A549 (cell line): ENCODE measurements at regions not wholly inside any gene's neighbourhood (a gene's known extent, or its start where the extent isn't known, plus 50 kb on each side); places are given as distances from the start of the nearest gene placed in this dataset.
A peak's percentile ranks its signal among the peaks of the same experiment; 100 is the strongest.

ENCODE experiments used
- ATAC-seq, 2 experiments: fragments of 200-7000 bp in 1 of 2; fragments of >200 bp in 1 of 2; cut with Nextera tagmentation in 1 of 2; cut with Tn5 transposase in 1 of 2; 3 replicates each; pipeline versions ENCODE4 v1.8.0 to v1.9.1; 2018 to 2020; ENCODE audit warnings: mild to moderate bottlenecking in 1 of 2, moderate library complexity in 1 of 2
- CTCF ChIA-PET: fragments of 300-600 bp; sonication (Branson Sonifier 250); formaldehyde crosslinking; extraction: SDS; loops from one replicate; lab custom pipeline; 2021; ENCODE audit warnings: antibody characterized with exemption, inconsistent platforms; lab: Yijun Ruan, JAX
- POLR2A ChIA-PET: fragments of 350-600 bp; formaldehyde crosslinking; extraction: SDS; loops from one replicate; lab custom pipeline; 2021; ENCODE audit warnings: antibody characterized with exemption, inconsistent platforms; lab: Yijun Ruan, JAX
- DNase-seq, 2 experiments: peaks; one replicate each; pipeline versions ENCODE4 v3.0.0 to v3.0.0-alpha.2; 2011 to 2016; ENCODE audit warnings: low read depth in 1 of 2, low spot score in 1 of 2
- FAIRE-seq: peaks from 2 replicates; lab custom pipeline; 2011; peaks lifted over from hg19 to GRCh38; lab: Jason Lieb, UNC
- H3K27ac ChIP-seq, 2 experiments: fragments of >200 bp; sonication (Bioruptor Twin); formaldehyde crosslinking; 3 replicates each; pipeline ENCODE4 v1.5.1; 2016 to 2017
- H3K4me1 ChIP-seq: fragments of >200 bp; sonication (Bioruptor Twin); formaldehyde crosslinking; 3 replicates; pipeline ENCODE4 v1.6.1; 2016
- H3K4me2 ChIP-seq: fragments of >200 bp; sonication (Bioruptor Twin); formaldehyde crosslinking; 3 replicates; pipeline ENCODE4 v1.6.1; 2016
- H3K4me3 ChIP-seq: fragments of >200 bp; sonication (Bioruptor Twin); formaldehyde crosslinking; 3 replicates; pipeline ENCODE4 v1.5.1; 2016
- H3K9me3 ChIP-seq: fragments of >200 bp; sonication (Bioruptor Twin); formaldehyde crosslinking; 3 replicates; pipeline ENCODE4 v1.6.1; 2016
- BHLHE40 ChIP-seq: IDR thresholded peaks from 2 replicates; pipeline ENCODE4 v1.6.1; 2012; ENCODE audit warnings: low read depth, low read length, inconsistent platforms
- CBX8 ChIP-seq: fragments of 200-600 bp; sonication (generic); IDR thresholded peaks from 2 replicates; pipeline ENCODE4 v1.6.1; 2016
- CHD4 ChIP-seq: fragments of 200-600 bp; sonication (generic); IDR thresholded peaks from 2 replicates; pipeline ENCODE4 v1.6.1; 2016; ENCODE audit warnings: antibody characterized with exemption, mild to moderate bottlenecking, borderline replicate concordance
- CTCF ChIP-seq: fragments of >200 bp; sonication (Bioruptor Twin); formaldehyde crosslinking; IDR thresholded peaks from 3 replicates; pipeline ENCODE4 v1.5.1; 2016
- EHF ChIP-seq: fragments of 250-450 bp; sonication (Bioruptor Pico); IDR thresholded peaks from 2 replicates; pipeline ENCODE4 v1.5.0; 2020; ENCODE audit warnings: mild to moderate bottlenecking
- FOSB ChIP-seq: fragments of 250-450 bp; sonication (Bioruptor Pico); IDR thresholded peaks from 2 replicates; pipeline ENCODE4 v1.5.0; 2020; ENCODE audit warnings: mild to moderate bottlenecking, moderate library complexity
- GATA3 ChIP-seq: IDR thresholded peaks from 2 replicates; pipeline ENCODE4 v1.6.1; 2012; ENCODE audit warnings: borderline replicate concordance
- HDAC2 ChIP-seq: fragments of 200-600 bp; sonication (generic); IDR thresholded peaks from 2 replicates; pipeline ENCODE4 v1.6.1; 2016
- HEYL ChIP-seq: fragments of 250-450 bp; sonication (Bioruptor Pico); IDR thresholded peaks from 2 replicates; pipeline ENCODE4 v1.8.0; 2021; ENCODE audit warnings: mild to moderate bottlenecking, moderate library complexity
- HOXA7 ChIP-seq: fragments of 250-450 bp; sonication (Bioruptor Pico); IDR thresholded peaks from 2 replicates; pipeline ENCODE4 v1.5.0; 2020; ENCODE audit warnings: mild to moderate bottlenecking, moderate library complexity
- HOXB13 ChIP-seq: fragments of 250-450 bp; sonication (Bioruptor Pico); IDR thresholded peaks from 2 replicates; pipeline ENCODE4 v1.5.0; 2020; ENCODE audit warnings: low read depth, mild to moderate bottlenecking, moderate library complexity
- KDM5A ChIP-seq: fragments of 200-600 bp; sonication (generic); IDR thresholded peaks from 2 replicates; pipeline ENCODE4 v1.6.1; 2016; ENCODE audit warnings: antibody characterized with exemption, mild to moderate bottlenecking
- MAFK ChIP-seq: fragments of 450-650 bp; IDR thresholded peaks from 2 replicates; pipeline ENCODE4 v1.6.1; 2014; ENCODE audit not compliant: partially characterized antibody
- MAZ ChIP-seq: fragments of 150-350 bp; IDR thresholded peaks from 2 replicates; pipeline ENCODE4 v1.6.1; 2014; ENCODE audit warnings: antibody characterized with exemption, low read depth, low read length, borderline replicate concordance
- PHF8 ChIP-seq: fragments of 200-600 bp; sonication (generic); IDR thresholded peaks from 2 replicates; pipeline ENCODE4 v1.6.1; 2016; ENCODE audit warnings: low read depth, mild to moderate bottlenecking, antibody characterized with exemption, moderate library complexity, borderline replicate concordance
- RAD21 ChIP-seq, 2 experiments: fragments of >200 bp in 1 of 2; sonication (Bioruptor Twin) in 1 of 2; formaldehyde crosslinking in 1 of 2; IDR thresholded peaks in 1 of 2; conservative IDR thresholded peaks in 1 of 2; 2 replicates in 1 of 2; 3 replicates in 1 of 2; pipeline ENCODE4 v1.6.1; 2012 to 2018; ENCODE audit warnings: inconsistent platforms in 1 of 2
- RCOR1 ChIP-seq: fragments of 150-350 bp; IDR thresholded peaks from 2 replicates; pipeline ENCODE4 v1.6.1; 2014; ENCODE audit warnings: antibody characterized with exemption, low read length, low read depth
- RFX5 ChIP-seq: fragments of 450-650 bp; IDR thresholded peaks from 2 replicates; pipeline ENCODE4 v1.7.1; 2014; ENCODE audit warnings: antibody characterized with exemption, mild to moderate bottlenecking, moderate library complexity
- RNF2 ChIP-seq: fragments of 200-600 bp; sonication (generic); IDR thresholded peaks from 2 replicates; pipeline ENCODE4 v1.6.1; 2016; ENCODE audit warnings: low read depth, mild to moderate bottlenecking, antibody characterized with exemption, moderate library complexity, borderline replicate concordance
- SMC3 ChIP-seq: fragments of >200 bp; sonication (Bioruptor Twin); formaldehyde crosslinking; IDR thresholded peaks from 3 replicates; pipeline ENCODE4 v1.6.1; 2018; ENCODE audit warnings: inconsistent platforms
- ZC3H11A ChIP-seq: fragments of 450-650 bp; IDR thresholded peaks from 2 replicates; pipeline ENCODE4 v1.6.1; 2014; ENCODE audit warnings: antibody characterized with exemption, mild to moderate bottlenecking
- ZSCAN20 ChIP-seq: fragments of 250-450 bp; sonication (Bioruptor Pico); IDR thresholded peaks from 2 replicates; pipeline ENCODE4 v1.8.0; 2022; ENCODE audit warnings: mild to moderate bottlenecking, moderate library complexity
- WGBS: methylation state at CpG from one replicate; pipeline ENCODE4 v1.1.6; 2017; ENCODE audit errors: missing lambda C conversion rate; 5-methylcytosine and 5-hydroxymethylcytosine counted together

- TF ChIP-seq CHD4 (no peak), EHF (CRISPR knock-in tag) (no peak), RNF2 (no peak), BHLHE40 (no peak), ZSCAN20 (CRISPR knock-in tag) (no peak)
These were observed 224.0 kb upstream of the IRX4 start (continued) for GRCh38 chr5:2106721-2107120.

GRCh38 chr5:2105141-2105540 is 222.4 kb upstream of the IRX4 start:
- no peak overlapping the region for H3K4me3 ChIP-seq
- no peak for FAIRE-seq
- TF ChIP-seq RFX5: no peak
- TF ChIP-seq MAFK: peak; percentile 35
- TF ChIP-seq, all 56 proteins: peak for 1
- no peak for DNase-seq
- POLR2A ChIA-PET: no interaction called here
- 19% methylated on average over 11 of the region's 12 CpGs for WGBS
- Histone ChIP-seq H3K27ac (no peak overlapping the region), H3K9me3 (no peaks in the 10 kb centered on the region), H3K4me1 (no peaks in the 10 kb centered on the region), H3K4me2 (no peak overlapping the region)
- ATAC-seq: no peak; a peak in 1 of 6 replicates
- CTCF ChIA-PET: interaction anchor here (0.6 to 1.2 kb wide), 2 partner anchors 8 to 17 kb away, joined by 3 read pairs; no protein-coding TSS in a partner anchor

- FAIRE-seq (no peak), DNase-seq (no peak), ATAC-seq (no peak)
- ChIA-PET CTCF (no interaction called here), POLR2A (no interaction called here)
- no peak overlapping the region for H3K4me2 ChIP-seq
- no peak overlapping the region for H3K4me3 ChIP-seq
- no peak for TF ChIP-seq PHF8
- TF ChIP-seq RNF2: no peak
- TF ChIP-seq SMC3: no peak
- TF ChIP-seq HOXA7 (CRISPR knock-in tag): no peak
- TF ChIP-seq FOSB (CRISPR knock-in tag): no peak
- no peak for TF ChIP-seq MAZ
- no peak for TF ChIP-seq GATA3
- TF ChIP-seq RCOR1: no peak
- no peak for TF ChIP-seq HDAC2
- TF ChIP-seq CTCF: no peak
- TF ChIP-seq RAD21 (conservative IDR thresholded peaks at IDR 0.05 in 1 of 2, IDR thresholded peaks at IDR 0.05 in 1 of 2): no peak
- TF ChIP-seq CBX8: no peak
- TF ChIP-seq HOXB13: no peak
- no peak for TF ChIP-seq ZC3H11A
- TF ChIP-seq KDM5A: no peak
- TF ChIP-seq HEYL (CRISPR knock-in tag): no peak
- no peak for TF ChIP-seq EHF (CRISPR knock-in tag)
- 77% methylated on average over 6 of the region's 6 CpGs for WGBS
- no peaks in the 10 kb centered on the region for H3K4me1 ChIP-seq
- no peaks in the 10 kb centered on the region for H3K9me3 ChIP-seq
- no peak overlapping the region for H3K27ac ChIP-seq
These were observed 221.2 kb upstream of the IRX4 start for GRCh38 chr5:2103940-2104339.
